Body of pancreas (tissue), 4 donors: ENCODE measurements at regions not wholly inside any gene's neighbourhood (a gene's known extent, or its start where the extent isn't known, plus 50 kb on each side); places are given as distances from the start of the nearest gene placed in this dataset.
"Not testable (repeated sequence)": the region's sequence is repeated elsewhere in the genome, so short reads cannot be mapped to it uniquely, and the experiment has no call there.

ENCODE experiments used
- ATAC-seq: fragments of 150-250 bp; one replicate; pipeline ENCODE4 v1.9.1; 2016
- DNase-seq, 4 donors: peaks; one replicate each; pipeline ENCODE4 v3.0.0-alpha.2; 2019
- H3K27ac ChIP-seq, 4 donors: fragments of 200-600 bp; sonication (generic); 1 replicate in 3 of 4; 2 replicates in 1 of 4; pipeline versions ENCODE4 v1.5.1 to v1.6.1; 2016 to 2019; ENCODE audit warnings: mild to moderate bottlenecking in 1 of 4, mixed read lengths in 1 of 4, moderate library complexity in 1 of 4
- H3K27me3 ChIP-seq, 2 donors: fragments of 200-600 bp; sonication (generic); one replicate each; pipeline ENCODE4 v1.6.0; 2016; ENCODE audit warnings: mild to moderate bottlenecking in 1 of 2
- H3K36me3 ChIP-seq, 2 donors: fragments of 200-600 bp; sonication (generic); replicated peaks in 1 of 2; 2 replicates each; pipeline ENCODE4 v1.5.1; 2016; ENCODE audit warnings: low read depth in 2 of 2; ENCODE audit not compliant: insufficient read depth in 1 of 2
- H3K4me1 ChIP-seq: fragments of 200-600 bp; sonication (generic); one replicate; pipeline ENCODE4 v1.6.0; 2016
- H3K4me3 ChIP-seq, 2 donors: fragments of 200-600 bp; sonication (generic); 1 replicate in 1 of 2; 2 replicates in 1 of 2; pipeline ENCODE4 v1.5.1; 2016 to 2019
- H3K9me3 ChIP-seq, 3 donors: fragments of 200-600 bp; sonication (generic); 1 replicate in 2 of 3; 2 replicates in 1 of 3; pipeline ENCODE4 v1.5.1; 2016
- POLR2A ChIP-seq, 3 donors: fragments of 450-650 bp; IDR thresholded peaks; one replicate each; pipeline ENCODE4 v1.6.1; 2016; ENCODE audit warnings: antibody characterized with exemption in 3 of 3, mild to moderate bottlenecking in 2 of 3
- WGBS, 2 donors: methylation state at CpG; one replicate each; pipeline ENCODE4 v1.1.5; 2017; 5-methylcytosine and 5-hydroxymethylcytosine counted together
- intact Hi-C: fragments of 100-400 bp; cut with DNase I; formaldehyde crosslinking; loops from one replicate; pipeline ENCODE4 v1.15.1; 2023
- TF ChIP-seq, protein P1 (sequence below), 7 experiments: fragments of 450-650 bp in 4 of 7; fragments of 200-600 bp in 3 of 7; sonication (generic) in 3 of 7; IDR thresholded peaks; one replicate each; pipeline ENCODE4 v1.5.1; 2016 to 2019; ENCODE audit warnings: antibody characterized with exemption in 7 of 7

DNA sequence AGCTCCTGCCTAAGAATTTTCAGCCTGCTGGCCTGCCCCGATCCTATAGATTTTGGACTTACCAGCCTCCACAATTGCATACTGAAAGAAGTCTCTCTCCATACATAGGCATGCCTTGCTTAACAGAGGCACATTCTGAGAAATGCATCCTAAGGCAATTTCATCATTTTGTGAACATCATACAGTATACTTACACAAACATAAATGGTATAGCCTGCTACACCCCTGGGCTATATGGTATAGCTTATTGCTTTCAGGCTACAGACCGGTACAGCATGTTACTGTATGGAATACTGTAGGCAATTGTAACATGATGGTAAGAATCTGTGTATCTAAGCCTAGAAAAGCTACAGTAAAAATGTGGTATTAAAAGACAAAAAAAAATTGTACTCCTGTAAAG lies 174.7 kb downstream of the NRIP1 start:
- 89 to 100% methylated on average over 2 of the region's 2 CpGs for WGBS, 2 donors
- ATAC-seq: no peak

DNA sequence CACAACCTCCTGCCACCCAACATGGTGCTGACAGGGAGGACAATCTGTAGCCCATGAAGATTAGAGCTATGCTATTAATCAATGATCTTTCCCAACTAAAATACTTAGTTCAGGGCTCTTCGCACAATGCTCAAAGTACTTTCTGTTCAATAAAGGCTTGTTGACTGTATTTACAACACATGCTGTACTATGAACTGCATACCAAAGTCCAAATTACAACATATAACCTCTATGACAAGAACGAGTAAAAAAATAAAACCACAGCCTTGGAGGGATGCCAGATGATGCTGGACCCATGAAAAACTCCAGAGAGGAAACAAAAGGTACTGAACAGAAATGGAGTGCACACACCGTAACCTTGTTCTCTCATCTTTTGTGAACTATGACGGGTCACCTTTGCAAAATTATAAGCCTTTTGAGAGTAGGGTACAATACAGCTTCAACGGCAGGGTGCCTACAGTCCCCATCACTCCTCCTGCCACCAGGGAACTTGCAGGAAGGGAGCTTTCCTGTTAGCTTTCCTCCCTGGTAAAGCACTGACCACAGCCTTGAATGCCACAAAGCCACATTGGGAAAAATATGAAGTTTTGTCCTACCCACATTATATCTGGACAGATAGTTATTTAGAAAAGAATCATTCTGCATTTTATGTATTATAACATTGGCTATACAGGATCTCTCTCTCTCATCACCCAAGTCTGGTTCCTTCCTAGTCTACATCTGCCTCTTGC lies 175.6 kb downstream of the NRIP1 start:
- Histone ChIP-seq H3K27ac (no peak overlapping the region), H3K27me3 (no peaks in the 10 kb centered on the region), H3K4me3 (no peak overlapping the region), H3K4me1 (no peaks in the 10 kb centered on the region), H3K36me3 (no peaks in the 10 kb centered on the region), H3K9me3 (no peaks in the 10 kb centered on the region)
- intact Hi-C loops: no loop called here
- 61 to 68% methylated on average over 5 of the region's 5 CpGs for WGBS, 2 donors
- peak; percentile 30 for ATAC-seq
- peak in 2 of 4 donors; percentile 20 to 30 for DNase-seq
- TF ChIP-seq, protein P1, sequence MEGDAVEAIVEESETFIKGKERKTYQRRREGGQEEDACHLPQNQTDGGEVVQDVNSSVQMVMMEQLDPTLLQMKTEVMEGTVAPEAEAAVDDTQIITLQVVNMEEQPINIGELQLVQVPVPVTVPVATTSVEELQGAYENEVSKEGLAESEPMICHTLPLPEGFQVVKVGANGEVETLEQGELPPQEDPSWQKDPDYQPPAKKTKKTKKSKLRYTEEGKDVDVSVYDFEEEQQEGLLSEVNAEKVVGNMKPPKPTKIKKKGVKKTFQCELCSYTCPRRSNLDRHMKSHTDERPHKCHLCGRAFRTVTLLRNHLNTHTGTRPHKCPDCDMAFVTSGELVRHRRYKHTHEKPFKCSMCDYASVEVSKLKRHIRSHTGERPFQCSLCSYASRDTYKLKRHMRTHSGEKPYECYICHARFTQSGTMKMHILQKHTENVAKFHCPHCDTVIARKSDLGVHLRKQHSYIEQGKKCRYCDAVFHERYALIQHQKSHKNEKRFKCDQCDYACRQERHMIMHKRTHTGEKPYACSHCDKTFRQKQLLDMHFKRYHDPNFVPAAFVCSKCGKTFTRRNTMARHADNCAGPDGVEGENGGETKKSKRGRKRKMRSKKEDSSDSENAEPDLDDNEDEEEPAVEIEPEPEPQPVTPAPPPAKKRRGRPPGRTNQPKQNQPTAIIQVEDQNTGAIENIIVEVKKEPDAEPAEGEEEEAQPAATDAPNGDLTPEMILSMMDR (IDR thresholded peaks at IDR 0.05): no peak
- TF ChIP-seq POLR2A (IDR thresholded peaks at IDR 0.05): no peak

More for the DNA sequence above, 174.7 kb downstream of the NRIP1 start:
- H3K4me3 ChIP-seq: no peak overlapping the region
- no peak overlapping the region for H3K27ac ChIP-seq
- no peaks in the 10 kb centered on the region for H3K9me3 ChIP-seq
- intact Hi-C loops: no loop called here
- TF ChIP-seq POLR2A (IDR thresholded peaks at IDR 0.05): no peak
- TF ChIP-seq, protein P1 (IDR thresholded peaks at IDR 0.05): no peak
- DNase-seq: no peak
- H3K36me3 ChIP-seq: no peaks in the 10 kb centered on the region
- H3K27me3 ChIP-seq: no peaks in the 10 kb centered on the region
- no peaks in the 10 kb centered on the region for H3K4me1 ChIP-seq

DNA sequence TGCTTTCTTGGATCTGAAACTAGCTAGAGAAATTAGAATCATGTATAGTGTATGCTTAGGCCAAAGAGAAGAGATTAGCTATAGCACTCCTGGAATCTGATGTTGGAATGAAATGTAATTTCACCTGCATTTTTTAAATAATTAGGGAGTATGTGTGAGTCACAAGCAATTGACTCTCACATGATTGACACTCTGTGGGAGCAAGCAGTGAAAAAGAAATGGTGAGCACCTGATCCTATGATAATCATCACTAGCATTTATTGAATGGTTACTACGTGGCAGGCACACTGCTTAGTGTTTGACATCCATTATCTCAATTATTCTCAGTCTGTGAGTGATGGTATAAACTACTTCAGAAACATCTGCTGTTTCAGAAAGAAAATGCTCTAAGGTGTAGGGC lies 176.6 kb downstream of the NRIP1 start:
- Histone ChIP-seq H3K4me1 (no peaks in the 10 kb centered on the region), H3K36me3 (no peaks in the 10 kb centered on the region), H3K9me3 (no peaks in the 10 kb centered on the region), H3K27ac (no peak overlapping the region), H3K27me3 (no peaks in the 10 kb centered on the region), H3K4me3 (no peak overlapping the region)
- no peak for ATAC-seq
- DNase-seq: no peak
- WGBS, 2 donors: 15 to 21% methylated on average over 1 of the region's 1 CpG
- TF ChIP-seq, protein P1 (IDR thresholded peaks at IDR 0.05): no peak
- no peak for TF ChIP-seq POLR2A (IDR thresholded peaks at IDR 0.05)
- intact Hi-C loops: no loop called here

DNA sequence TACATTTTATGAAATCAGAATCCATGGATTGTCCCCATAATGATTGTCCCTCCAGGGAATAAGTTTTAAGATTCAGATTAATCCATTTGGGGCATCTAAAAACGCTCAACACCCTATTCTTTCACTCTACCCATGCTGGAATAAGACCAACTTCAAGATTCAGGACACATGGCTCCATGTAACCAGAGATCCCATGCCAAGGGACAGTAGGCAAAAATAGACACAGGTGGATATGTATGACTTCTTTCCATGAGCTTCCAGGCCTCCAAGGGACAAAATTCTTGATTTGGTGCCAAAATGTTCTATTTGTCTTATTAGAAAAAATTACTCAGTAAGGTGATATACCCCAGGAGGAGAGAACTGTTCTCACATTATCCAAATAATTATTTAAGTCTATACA lies 178.8 kb downstream of the NRIP1 start:
- no peak overlapping the region for H3K27ac ChIP-seq
- intact Hi-C loops: no loop called here
- TF ChIP-seq, protein P1 (IDR thresholded peaks at IDR 0.05): no peak
- no peak for TF ChIP-seq POLR2A (IDR thresholded peaks at IDR 0.05)
- no peaks in the 10 kb centered on the region for H3K36me3 ChIP-seq
- H3K4me1 ChIP-seq: no peaks in the 10 kb centered on the region
- no peak overlapping the region for H3K4me3 ChIP-seq
- H3K9me3 ChIP-seq: no peaks in the 10 kb centered on the region
- ATAC-seq: no peak
- no peaks in the 10 kb centered on the region for H3K27me3 ChIP-seq
- no peak for DNase-seq
- 87 to 88% methylated on average over 1 of the region's 1 CpG for WGBS, 2 donors

DNA sequence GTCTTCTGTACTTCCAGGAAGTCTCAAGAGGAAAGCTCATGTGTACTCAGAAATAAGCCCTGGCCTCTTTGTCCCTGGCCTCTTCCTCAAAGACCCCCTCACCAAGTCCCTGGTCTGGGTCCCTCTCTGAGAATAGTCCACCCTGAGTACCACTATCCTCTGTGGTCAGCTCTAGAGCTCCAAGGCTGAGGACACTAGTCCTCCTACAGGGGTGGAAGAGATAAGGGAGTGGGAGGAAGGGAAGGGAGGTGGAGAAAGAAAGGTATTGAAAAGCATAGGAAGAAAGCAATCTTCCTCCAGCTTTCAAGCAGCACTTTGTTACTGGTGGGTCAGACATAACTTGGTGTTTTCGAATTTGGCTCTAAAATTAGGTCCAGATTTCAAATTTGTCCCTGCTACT lies 181.4 kb downstream of the NRIP1 start:
- Histone ChIP-seq H3K4me3 (no peak overlapping the region), H3K9me3 (no peaks in the 10 kb centered on the region), H3K27ac (no peak overlapping the region), H3K27me3 (no peaks in the 10 kb centered on the region), H3K4me1 (no peaks in the 10 kb centered on the region), H3K36me3 (no peaks in the 10 kb centered on the region)
- 63 to 96% methylated on average over 1 of the region's 1 CpG for WGBS, 2 donors
- ATAC-seq (no peak), DNase-seq (no peak)
- TF ChIP-seq, protein P1 (IDR thresholded peaks at IDR 0.05): no peak
- no peak for TF ChIP-seq POLR2A (IDR thresholded peaks at IDR 0.05)
- intact Hi-C loops: no loop called here

DNA sequence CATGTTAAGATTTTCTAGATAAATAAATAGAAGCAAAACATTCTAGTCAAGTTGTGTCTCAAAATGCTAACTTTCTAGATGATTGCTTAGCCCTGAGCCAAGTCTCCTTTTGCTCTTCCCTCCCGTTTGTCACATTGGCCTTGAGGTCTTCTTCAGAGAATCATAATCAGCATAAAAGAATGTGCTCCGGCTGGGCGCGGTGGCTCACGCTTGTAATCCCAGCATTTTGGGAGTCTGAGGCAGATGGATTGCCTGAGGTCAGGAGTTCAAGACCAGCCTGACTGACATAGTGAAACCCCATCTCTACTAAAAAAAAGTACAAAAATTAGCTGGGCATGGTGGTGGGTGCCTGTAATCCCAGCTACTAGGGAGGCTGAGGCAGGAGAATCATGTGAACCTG lies 182.3 kb downstream of the NRIP1 start:
- DNase-seq, ATAC-seq, H3K9me3 ChIP-seq, H3K4me3 ChIP-seq, H3K27me3 ChIP-seq, H3K4me1 ChIP-seq, H3K36me3 ChIP-seq, intact Hi-C loops, H3K27ac ChIP-seq: not testable (repeated sequence)
- WGBS, 2 donors: 86 to 93% methylated on average over 5 of the region's 5 CpGs
